Right lobe of liver (tissue), 4 donors: ENCODE measurements at regions not wholly inside any gene's neighbourhood (a gene's known extent, or its start where the extent isn't known, plus 50 kb on each side); places are given as distances from the start of the nearest gene placed in this dataset.

ENCODE experiments used
- CTCF ChIP-seq, 4 donors: fragments of 200-600 bp in 3 of 4; fragments of 450-650 bp in 1 of 4; IDR thresholded peaks; one replicate each; pipeline versions ENCODE4 v1.5.1 to v1.8.0; 2016 to 2022; ENCODE audit warnings: antibody characterized with exemption in 4 of 4, mild to moderate bottlenecking in 2 of 4
- POLR2A ChIP-seq: fragments of 450-650 bp; IDR thresholded peaks from one replicate; pipeline ENCODE4 v1.6.1; 2017; ENCODE audit warnings: antibody characterized with exemption, mild to moderate bottlenecking
- donor health status: DM: no; HTN: no; CAD: no.
- donor health status: DM: no; HTN: no; CAD: no.
- donor health status: DM: no; HTN: yes; CAD: no.

GRCh38 chr14:96953875-96954185 is 156.6 kb downstream of the VRK1 start:
- TF ChIP-seq CTCF (IDR thresholded peaks at IDR 0.05) (no peak), POLR2A (no peak)
